Mesodermal cell (in vitro differentiated cells): ENCODE measurements at regions not wholly inside any gene's neighbourhood (a gene's known extent, or its start where the extent isn't known, plus 50 kb on each side); places are given as distances from the start of the nearest gene placed in this dataset.
A peak's percentile ranks its signal among the peaks of the same experiment; 100 is the strongest.
"Not testable (repeated sequence)": the region's sequence is repeated elsewhere in the genome, so short reads cannot be mapped to it uniquely, and the experiment has no call there.

Source experiments
- H3K27ac ChIP-seq: 2 replicates; pipeline ENCODE4 v1.7.0; 2013; ENCODE audit warnings: mild to moderate bottlenecking, low read depth, low read length, moderate library complexity; ENCODE audit not compliant: severe bottlenecking
- H3K36me3 ChIP-seq: 2 replicates; pipeline ENCODE4 v1.7.1; 2013; ENCODE audit warnings: mild to moderate bottlenecking, low read length, moderate library complexity; ENCODE audit not compliant: control insufficient read depth, insufficient read depth
- H3K4me1 ChIP-seq: one replicate; pipeline ENCODE4 v1.7.1; 2013; ENCODE audit warnings: mild to moderate bottlenecking, low read length; ENCODE audit not compliant: insufficient read depth, control insufficient read depth, poor library complexity, severe bottlenecking
- H3K4me3 ChIP-seq: 2 replicates; pipeline ENCODE4 v1.7.0; 2013; ENCODE audit warnings: low read length, control low read depth, mild to moderate bottlenecking; ENCODE audit not compliant: insufficient read depth, poor library complexity, severe bottlenecking; ENCODE audit errors: extremely low read depth
- H3K9me3 ChIP-seq: 2 replicates; pipeline ENCODE4 v1.7.1; 2013; ENCODE audit warnings: mild to moderate bottlenecking, low read length, moderate library complexity; ENCODE audit not compliant: control insufficient read depth
- WGBS, 2 experiments: methylation state at CpG; one replicate each; pipeline ENCODE4 v1.1.5; 2013; ENCODE audit warnings: missing lambda C conversion rate in 2 of 2; ENCODE audit not compliant: insufficient coverage in 2 of 2; 5-methylcytosine and 5-hydroxymethylcytosine counted together

DNA sequence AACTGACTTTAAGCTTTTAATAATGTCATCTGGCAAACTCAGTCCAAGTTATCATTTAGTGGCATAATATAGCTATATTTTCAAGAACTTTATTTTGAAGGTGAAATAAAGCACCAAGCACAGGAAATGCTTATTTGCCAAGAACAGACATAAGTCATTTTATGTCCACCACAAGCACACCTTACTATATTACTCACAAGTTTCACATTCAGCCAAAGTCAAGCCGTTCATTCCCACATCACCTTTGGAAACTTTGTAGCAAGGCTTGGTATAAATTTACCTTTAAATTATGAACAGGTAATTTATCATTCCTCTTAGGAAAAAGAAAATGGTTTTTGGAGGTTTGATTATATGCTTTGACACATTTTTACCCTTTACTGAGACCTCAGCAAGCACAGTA is 236.8 kb upstream of the FKBP1C start:
- no peaks in the 10 kb centered on the region for H3K9me3 ChIP-seq
- no peak overlapping the region for H3K27ac ChIP-seq
- no peak overlapping the region for H3K4me3 ChIP-seq
- H3K36me3 ChIP-seq = no peaks in the 10 kb centered on the region
- no CpG with 5 or more reads among the region's 1 CpG for WGBS, 2 experiments
- H3K4me1 ChIP-seq = no peaks in the 10 kb centered on the region

DNA sequence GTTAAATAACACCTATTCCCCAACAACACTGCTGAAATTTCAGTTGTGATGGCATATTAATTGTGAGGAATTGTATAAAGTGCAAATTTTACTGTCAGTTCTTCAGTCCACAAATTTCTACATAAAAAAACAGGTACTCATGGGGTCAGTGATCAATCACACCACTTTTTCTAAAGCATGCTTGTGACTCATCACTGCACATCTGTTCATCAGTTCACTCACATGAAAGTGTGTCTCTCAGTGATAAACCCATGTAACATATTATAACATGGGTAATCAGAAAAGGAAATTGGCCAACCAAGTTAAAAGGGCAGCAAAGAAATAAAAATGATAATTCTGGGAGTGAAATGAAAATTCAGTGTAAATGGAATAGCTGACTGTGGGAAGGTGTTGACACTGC is 234.7 kb upstream of the FKBP1C start:
- no peak overlapping the region for H3K4me3 ChIP-seq
- no peaks in the 10 kb centered on the region for H3K4me1 ChIP-seq
- H3K27ac ChIP-seq = no peak overlapping the region
- H3K36me3 ChIP-seq = no peaks in the 10 kb centered on the region
- H3K9me3 ChIP-seq = no peaks in the 10 kb centered on the region

DNA sequence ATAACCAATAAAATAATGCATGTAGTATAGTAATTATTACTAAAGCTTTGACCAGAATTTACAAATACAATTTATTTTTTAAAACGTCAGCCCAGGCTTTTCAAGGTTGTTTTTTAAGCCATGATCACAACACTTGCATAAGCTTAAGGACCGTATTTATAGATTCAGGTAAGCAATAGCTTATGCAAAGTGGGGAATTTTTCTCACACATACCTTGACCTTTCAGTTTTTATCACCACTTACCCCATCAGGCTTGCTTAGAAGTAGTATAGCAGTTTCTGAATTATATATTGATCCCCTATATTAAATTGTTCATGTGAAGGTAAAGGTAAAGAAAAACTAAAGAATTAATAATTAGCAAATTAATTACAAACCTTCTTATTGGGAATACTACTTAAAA is 232.3 kb upstream of the FKBP1C start:
- Histone ChIP-seq H3K9me3 (no peaks in the 10 kb centered on the region), H3K27ac (no peak overlapping the region), H3K4me1 (no peaks in the 10 kb centered on the region), H3K36me3 (no peaks in the 10 kb centered on the region), H3K4me3 (no peak overlapping the region)
- WGBS, 2 experiments = no CpG with 5 or more reads among the region's 2 CpGs

DNA sequence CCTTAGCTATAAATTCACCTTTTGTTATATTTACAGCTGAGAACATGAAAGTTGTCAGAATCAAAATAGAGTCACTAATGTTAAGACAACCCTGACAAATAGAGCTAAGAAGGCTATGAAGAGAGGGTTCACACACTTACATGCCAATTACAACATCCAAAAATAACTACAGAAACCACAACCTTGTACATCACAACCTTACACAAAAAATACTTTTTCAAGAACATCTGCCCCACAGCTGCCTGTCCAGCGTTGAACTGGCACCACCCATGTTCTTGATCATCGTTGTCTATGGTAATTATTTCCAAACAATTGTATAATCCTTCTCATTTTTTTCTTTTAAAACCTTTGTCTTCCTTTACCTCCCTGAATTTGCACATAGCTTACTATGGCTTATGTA is 231.2 kb upstream of the FKBP1C start:
- 84 to 95% methylated on average over 2 of the region's 2 CpGs for WGBS, 2 experiments
- H3K9me3 ChIP-seq = no peaks in the 10 kb centered on the region
- H3K36me3 ChIP-seq = no peaks in the 10 kb centered on the region

DNA sequence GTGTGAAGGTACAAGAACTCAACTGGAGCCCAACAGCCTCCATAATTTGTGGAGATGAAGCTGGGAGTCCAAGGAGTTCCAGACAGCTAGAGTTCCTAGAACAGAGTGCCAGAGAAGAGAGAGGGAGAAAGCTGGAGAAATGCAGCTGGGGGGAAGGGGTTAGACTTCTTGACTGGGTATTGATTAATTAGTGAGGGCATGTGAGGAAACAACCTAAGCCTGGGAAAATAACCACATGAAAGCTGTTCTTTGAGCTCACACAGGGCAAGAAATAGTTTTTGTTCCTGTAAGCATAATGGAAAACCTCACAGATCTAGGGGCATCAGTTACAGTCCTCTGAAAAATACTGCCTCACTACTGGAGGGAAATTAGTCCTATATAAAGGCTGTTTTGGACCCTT is 230.5 kb upstream of the FKBP1C start:
- Histone ChIP-seq H3K4me1 (no peaks in the 10 kb centered on the region), H3K36me3 (no peaks in the 10 kb centered on the region), H3K4me3 (no peak overlapping the region), H3K9me3 (no peaks in the 10 kb centered on the region), H3K27ac (no peak overlapping the region)

More for the DNA sequence above, 231.2 kb upstream of the FKBP1C start:
- no peak overlapping the region for H3K27ac ChIP-seq
- no peaks in the 10 kb centered on the region for H3K4me1 ChIP-seq
- H3K4me3 ChIP-seq = no peak overlapping the region

DNA sequence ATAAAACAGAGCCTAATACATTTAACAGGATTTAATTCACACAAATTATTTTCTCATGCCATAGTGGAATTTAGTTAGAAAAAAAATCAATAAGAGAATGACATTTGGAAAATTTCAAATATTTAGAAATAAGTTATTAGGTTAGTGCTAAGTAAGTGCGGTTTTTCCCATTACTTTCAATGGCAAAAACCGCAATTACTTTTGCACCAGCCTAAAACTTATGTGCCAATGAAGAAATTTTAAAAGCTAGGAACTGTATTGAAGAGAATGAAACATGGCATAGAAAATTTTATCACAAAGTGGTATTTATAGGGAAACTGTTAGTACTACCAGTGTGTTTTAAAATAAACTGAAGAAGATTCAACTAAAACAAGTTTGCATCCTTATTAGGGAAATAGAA is 228.3 kb upstream of the FKBP1C start:
- Histone ChIP-seq H3K4me1 (no peaks in the 10 kb centered on the region), H3K4me3 (no peak overlapping the region), H3K36me3 (no peaks in the 10 kb centered on the region), H3K9me3 (no peaks in the 10 kb centered on the region), H3K27ac (no peak overlapping the region)
- no CpG with 5 or more reads among the region's 2 CpGs for WGBS, 2 experiments

DNA sequence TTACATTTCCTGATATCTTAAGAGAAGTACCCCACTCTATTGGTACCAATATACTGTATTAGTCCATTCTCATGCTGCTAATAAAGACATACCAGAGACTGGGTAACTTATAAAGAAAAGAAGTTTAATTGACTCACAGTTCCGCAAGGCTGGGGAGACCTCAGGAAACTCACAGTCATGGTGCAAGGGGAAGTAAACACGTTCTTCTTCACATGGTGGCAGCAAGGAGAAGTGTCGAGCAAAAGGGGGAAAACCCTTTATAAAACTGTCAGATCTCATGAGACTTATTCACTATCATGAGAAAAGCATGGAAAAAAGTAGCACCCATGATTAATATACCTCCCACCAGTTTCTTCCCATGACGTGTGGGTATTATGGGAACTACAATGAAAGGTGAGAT is 219.6 kb upstream of the FKBP1C start:
- not testable (repeated sequence) for H3K27ac ChIP-seq, H3K9me3 ChIP-seq, H3K36me3 ChIP-seq, H3K4me3 ChIP-seq, H3K4me1 ChIP-seq
- WGBS, 2 experiments = 100% methylated on average over 2 of the region's 4 CpGs; no CpG with 5 or more reads in 1 of the 2 experiments

DNA sequence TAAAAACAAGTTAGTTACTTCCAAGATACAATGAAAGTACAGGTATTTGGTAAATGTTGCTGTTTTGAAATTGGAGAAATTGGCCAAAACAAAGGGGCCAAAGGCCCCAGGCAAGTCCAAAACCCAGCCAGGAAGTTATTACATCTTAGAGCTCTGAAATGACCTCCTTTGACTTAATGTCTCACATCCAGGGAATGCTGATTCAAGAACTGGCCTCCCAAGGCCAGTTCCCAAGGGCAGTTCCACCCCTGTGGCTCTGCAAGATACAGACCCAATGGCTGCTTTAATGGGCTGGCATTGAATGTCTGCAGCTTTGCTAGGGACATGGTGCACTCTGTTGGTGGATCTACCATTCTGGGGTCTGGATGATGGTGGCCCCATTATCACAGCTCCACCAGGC is 217.3 kb upstream of the FKBP1C start:
- Histone ChIP-seq H3K4me1 (no peaks in the 10 kb centered on the region), H3K27ac (no peak overlapping the region), H3K4me3 (no peak overlapping the region)

DNA sequence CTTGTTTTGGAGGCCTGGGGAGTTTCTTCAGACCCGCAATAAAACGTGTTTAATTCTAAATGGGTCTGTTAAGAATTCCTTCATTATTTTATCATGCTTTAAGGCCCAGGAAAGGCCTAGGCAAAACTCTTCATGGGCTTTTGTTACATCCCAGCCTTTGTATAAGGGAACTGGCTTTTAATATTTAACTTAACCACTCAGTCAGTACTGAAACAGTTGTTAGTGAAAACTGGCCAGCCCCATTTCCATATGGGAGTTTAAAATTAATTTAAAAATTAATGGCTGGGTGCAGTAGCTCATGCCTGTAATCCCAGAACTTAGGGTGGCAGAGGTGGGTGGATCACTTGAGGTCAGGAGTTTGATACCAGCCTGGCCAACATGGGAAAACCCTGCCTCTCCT is 213.2 kb upstream of the FKBP1C start:
- Histone ChIP-seq H3K36me3 (no peaks in the 10 kb centered on the region), H3K9me3 (no peaks in the 10 kb centered on the region), H3K27ac (no peak overlapping the region), H3K4me1 (peaks cover 8% of the 10 kb centered on the region), H3K4me3 (no peak overlapping the region)
- WGBS, 2 experiments = 100% methylated on average over 1 of the region's 2 CpGs; no CpG with 5 or more reads in 1 of the 2 experiments

More for the DNA sequence above, 217.3 kb upstream of the FKBP1C start:
- no peaks in the 10 kb centered on the region for H3K9me3 ChIP-seq
- no peaks in the 10 kb centered on the region for H3K36me3 ChIP-seq

DNA sequence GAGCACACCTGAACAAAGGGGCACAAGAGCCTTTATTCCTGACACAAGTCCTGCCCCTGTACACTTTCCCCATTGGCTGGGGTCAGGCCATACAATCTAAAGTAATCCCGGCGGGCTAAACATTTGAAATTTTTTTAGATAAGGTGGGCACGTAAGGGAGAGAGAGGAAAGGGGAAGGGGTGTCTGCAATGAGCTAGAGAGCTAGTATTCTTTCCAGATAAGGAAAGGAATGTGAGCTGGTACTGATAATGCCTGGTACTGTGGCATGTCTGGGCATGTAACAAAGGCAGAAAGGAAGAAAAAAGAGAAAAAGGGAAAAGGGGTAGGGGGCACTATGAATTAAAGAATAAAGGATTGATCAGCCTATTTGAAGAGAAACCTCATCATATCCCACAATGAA is 212.0 kb upstream of the FKBP1C start:
- H3K4me3 ChIP-seq, H3K9me3 ChIP-seq, H3K36me3 ChIP-seq, H3K4me1 ChIP-seq: not testable (repeated sequence)
- peak overlapping the region; percentile 81 for H3K27ac ChIP-seq
- WGBS, 2 experiments = 44 to 63% methylated on average over 1 to 3 of the region's 3 CpGs

DNA sequence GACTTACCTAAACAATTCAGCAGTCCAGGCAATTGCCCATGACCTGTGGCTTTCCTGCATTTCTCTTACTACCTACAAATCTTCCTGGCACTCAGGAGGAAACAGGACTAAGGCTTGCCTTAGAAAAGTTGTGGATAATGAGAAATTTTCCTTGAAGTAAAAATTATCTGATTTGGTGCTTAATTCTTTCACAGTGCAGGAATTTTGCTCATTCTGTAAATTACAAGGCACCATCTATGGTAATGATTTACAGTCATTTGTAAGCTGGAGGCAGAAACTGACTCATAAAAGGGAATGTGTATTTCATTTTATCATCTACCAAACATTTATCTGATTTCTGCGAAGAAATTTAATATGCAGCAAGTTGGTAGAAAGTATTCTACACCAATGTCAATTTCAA is 211.5 kb upstream of the FKBP1C start:
- Histone ChIP-seq H3K4me1 (peaks cover 8% of the 10 kb centered on the region), H3K27ac (peak overlapping the region; percentile 81), H3K9me3 (no peaks in the 10 kb centered on the region), H3K36me3 (no peaks in the 10 kb centered on the region), H3K4me3 (no peak overlapping the region)
- WGBS, 2 experiments = no CpG with 5 or more reads among the region's 1 CpG

DNA sequence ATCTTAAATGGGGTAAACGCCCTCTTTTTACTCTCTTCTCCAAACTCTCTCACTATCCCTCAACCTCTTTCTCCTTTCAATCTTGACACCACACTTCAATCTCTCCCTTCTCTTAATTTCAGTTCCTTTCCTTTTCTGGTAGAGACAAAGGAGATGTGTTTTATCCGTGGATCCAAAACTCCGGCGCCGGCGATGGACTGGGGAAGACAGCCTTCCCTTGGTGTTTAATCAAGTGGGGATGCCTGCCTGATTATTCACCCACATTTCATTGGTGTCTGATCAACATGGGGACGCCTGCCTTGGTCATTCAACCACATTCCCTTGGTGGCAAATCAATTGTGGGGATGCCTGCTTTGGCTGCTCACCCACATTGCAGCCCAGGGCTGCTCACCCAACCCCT is 205.3 kb upstream of the FKBP1C start:
- H3K4me1 ChIP-seq, H3K4me3 ChIP-seq, H3K27ac ChIP-seq, H3K9me3 ChIP-seq, H3K36me3 ChIP-seq: not testable (repeated sequence)
- 94 to 97% methylated on average over 6 of the region's 7 CpGs for WGBS, 2 experiments
